ENCODE measurements at regions not wholly inside any gene's neighbourhood (a gene's known extent, or its start where the extent isn't known, plus 50 kb on each side); places are given as distances from the start of the nearest gene placed in this dataset.
"Not testable (repeated sequence)": the region's sequence is repeated elsewhere in the genome, so short reads cannot be mapped to it uniquely, and the experiment has no call there.

GRCh38 chr21:17396948-17397347 is 115.9 kb upstream of the CXADR start:
- no peak for TF ChIP-seq CTCF (IDR thresholded peaks at IDR 0.05; ENCODE audit: low read depth, low read length)
- no peak for DNase-seq (ENCODE audit: low read depth, low spot score)
- no peak overlapping the region for H3K4me3 ChIP-seq (ENCODE audit: low read depth, low read length)
- in situ Hi-C loops (cut with HindIII; ENCODE audit: low sequenced_read_pairs) = no loop called here

GRCh38 chr21:17397703-17398102 is 115.1 kb upstream of the CXADR start:
- no peak for DNase-seq (ENCODE audit: low read depth, low spot score)
- no peak overlapping the region for H3K4me3 ChIP-seq (ENCODE audit: low read depth, low read length)
- TF ChIP-seq CTCF (IDR thresholded peaks at IDR 0.05; ENCODE audit: low read depth, low read length) = no peak

GRCh38 chr21:17398954-17399353 is 113.9 kb upstream of the CXADR start:
- DNase-seq (ENCODE audit: low read depth, low spot score); in situ Hi-C loops (cut with HindIII; ENCODE audit: low sequenced_read_pairs); H3K4me3 ChIP-seq (ENCODE audit: low read depth, low read length): not testable (repeated sequence)

More at GRCh38 chr21:17397703-17398102, 115.1 kb upstream of the CXADR start:
- in situ Hi-C loops (cut with HindIII; ENCODE audit: low sequenced_read_pairs) = no loop called here

GRCh38 chr21:17402937-17403336 is 109.9 kb upstream of the CXADR start:
- no peak for TF ChIP-seq CTCF (IDR thresholded peaks at IDR 0.05; ENCODE audit: low read depth, low read length)
- H3K4me3 ChIP-seq (ENCODE audit: low read depth, low read length) = no peak overlapping the region
- no peak for DNase-seq (ENCODE audit: low read depth, low spot score)
- in situ Hi-C loops (cut with HindIII; ENCODE audit: low sequenced_read_pairs) = no loop called here

GRCh38 chr21:17406202-17406601 is 106.6 kb upstream of the CXADR start:
- in situ Hi-C loops (cut with HindIII; ENCODE audit: low sequenced_read_pairs) = no loop called here
- no peak for DNase-seq (ENCODE audit: low read depth, low spot score)
- TF ChIP-seq CTCF (IDR thresholded peaks at IDR 0.05; ENCODE audit: low read depth, low read length) = no peak
- no peak overlapping the region for H3K4me3 ChIP-seq (ENCODE audit: low read depth, low read length)

- TF ChIP-seq CTCF (IDR thresholded peaks at IDR 0.05; ENCODE audit: low read depth, low read length) = no peak
- H3K4me3 ChIP-seq (ENCODE audit: low read depth, low read length) = no peak overlapping the region
- in situ Hi-C loops (cut with HindIII; ENCODE audit: low sequenced_read_pairs) = no loop called here
- DNase-seq (ENCODE audit: low read depth, low spot score) = no peak
Measured at GRCh38 chr21:17414766-17415165, 98.1 kb upstream of the CXADR start.

GRCh38 chr21:17416139-17416538 is 96.7 kb upstream of the CXADR start:
- in situ Hi-C loops (cut with HindIII; ENCODE audit: low sequenced_read_pairs) = no loop called here
- no peak for TF ChIP-seq CTCF (IDR thresholded peaks at IDR 0.05; ENCODE audit: low read depth, low read length)
- peak; percentile 9 for DNase-seq (ENCODE audit: low read depth, low spot score)
- no peak overlapping the region for H3K4me3 ChIP-seq (ENCODE audit: low read depth, low read length)

All from astrocyte of the spinal cord (primary cell).